ENCODE measurements at regions not wholly inside any gene's neighbourhood (a gene's known extent, or its start where the extent isn't known, plus 50 kb on each side); places are given as distances from the start of the nearest gene placed in this dataset.

GRCh38 chr7:23981758-23982157, 271.7 kb downstream of the STK31 start:
- no peak for DNase-seq

GRCh38 chr7:24005517-24005916, 278.5 kb upstream of the NPY start:
- no peak for DNase-seq

- no peak for DNase-seq
Observed at GRCh38 chr7:24010495-24010894, 273.5 kb upstream of the NPY start.

GRCh38 chr7:24017519-24017918, 266.5 kb upstream of the NPY start:
- no peak for DNase-seq

GRCh38 chr7:24018331-24018730, 265.7 kb upstream of the NPY start:
- no peak for DNase-seq

GRCh38 chr7:24019841-24020240, 264.1 kb upstream of the NPY start:
- DNase-seq, result no peak

- DNase-seq, result no peak
Observed at GRCh38 chr7:24024276-24025068, 259.5 kb upstream of the NPY start.

GRCh38 chr7:24025094-24025493, 258.9 kb upstream of the NPY start:
- no peak for DNase-seq

GRCh38 chr7:24025765-24026164, 258.2 kb upstream of the NPY start:
- DNase-seq, result no peak

- no peak for DNase-seq
Observed at GRCh38 chr7:24026351-24026750, 257.6 kb upstream of the NPY start.

- no peak for DNase-seq
Observed at GRCh38 chr7:24029068-24029467, 254.9 kb upstream of the NPY start.

GRCh38 chr7:24034251-24034650, 249.7 kb upstream of the NPY start:
- no peak for DNase-seq

GRCh38 chr7:24035366-24036032, 248.5 kb upstream of the NPY start:
- no peak for DNase-seq

- DNase-seq, result no peak
Observed at GRCh38 chr7:24036033-24036412, 248.0 kb upstream of the NPY start.

- no peak for DNase-seq
Observed at GRCh38 chr7:24038993-24039392, 245.0 kb upstream of the NPY start.

- no peak for DNase-seq
Observed at GRCh38 chr7:24039991-24040624, 243.9 kb upstream of the NPY start.

- DNase-seq, result no peak
Observed at GRCh38 chr7:24042028-24042427, 242.0 kb upstream of the NPY start.

GRCh38 chr7:24049296-24049695, 234.7 kb upstream of the NPY start:
- DNase-seq, result no peak

- DNase-seq, result no peak
Observed at GRCh38 chr7:24050991-24051560, 232.9 kb upstream of the NPY start.

- DNase-seq, result no peak
Observed at GRCh38 chr7:24051651-24052050, 232.3 kb upstream of the NPY start.

- DNase-seq, result peak; percentile 59
Observed at GRCh38 chr7:24052572-24053260, 231.3 kb upstream of the NPY start.

- no peak for DNase-seq
Observed at GRCh38 chr7:24054236-24054635, 229.8 kb upstream of the NPY start.

- DNase-seq, result no peak
Observed at GRCh38 chr7:24057243-24057642, 226.7 kb upstream of the NPY start.

All from activated CD4-positive, alpha-beta T cell treated with anti-CD3 and anti-CD28 coated beads, Interleukin-2, Interleukin-6, amounts not matched to agents 100 ng/mL and 50 ng/mL, durations not matched to agents 16 hours and 8 hours (primary cell).